K562 (cell line): ENCODE measurements at regions not wholly inside any gene's neighbourhood (a gene's known extent, or its start where the extent isn't known, plus 50 kb on each side); places are given as distances from the start of the nearest gene placed in this dataset.

Experiments
- ATAC-seq: fragments of 200-7000 bp; cut with Tn5 transposase; 3 replicates; pipeline ENCODE4 v1.9.1; 2020; ENCODE audit warnings: moderate library complexity
- BruUV-seq: library from RNA; stranded (reverse); fragments of 400-500 nt; replicated peaks from 2 replicates; lab custom pipeline; 2021; lab: Mats Ljungman, UMichigan
- CTCF ChIA-PET: fragments of 300-600 bp; formaldehyde crosslinking; extraction: SDS; loops from one replicate; lab custom pipeline; 2021; ENCODE audit warnings: low intra/inter-chr PET ratio; lab: Yijun Ruan, JAX
- POLR2A ChIA-PET: fragments of 300-600, 350-650 bp; sonication (Branson Sonifier 250); formaldehyde crosslinking; extraction: SDS; loops from one replicate; lab custom pipeline; 2021; ENCODE audit warnings: antibody characterized with exemption, inconsistent platforms; lab: Yijun Ruan, JAX
- DNase-seq, 4 experiments: peaks; one replicate each; pipeline versions ENCODE4 v3.0.0 to v3.0.0-alpha.2; 2011 to 2018; ENCODE audit warnings: low spot score in 3 of 4, mixed read lengths in 3 of 4; ENCODE audit errors: extremely low read depth in 1 of 4
- FAIRE-seq: peaks from 2 replicates; lab custom pipeline; 2011; peaks lifted over from hg19 to GRCh38; lab: Jason Lieb, UNC
- H2AFZ ChIP-seq: 2 replicates; pipeline ENCODE4 v1.6.0; 2011; ENCODE audit warnings: low read depth, low read length, control low read depth, inconsistent platforms
- H3K27ac ChIP-seq: fragments of 200-600 bp; 3 replicates; pipeline ENCODE4 v1.8.0; 2011; ENCODE audit warnings: low read depth, mild to moderate bottlenecking, control low read depth, inconsistent platforms, low read length, moderate library complexity, mixed read lengths; ENCODE audit errors: extremely low read depth
- H3K27me3 ChIP-seq, 2 experiments: fragments of 300-600 bp in 1 of 2; 2 replicates in 1 of 2; 3 replicates in 1 of 2; pipeline versions ENCODE4 v1.6.0 to v1.8.0; 2011; ENCODE audit warnings: inconsistent platforms in 2 of 2, low read length in 2 of 2, mild to moderate bottlenecking in 1 of 2, mixed read lengths in 1 of 2, moderate library complexity in 1 of 2; ENCODE audit not compliant: control insufficient read depth in 2 of 2, insufficient read depth in 2 of 2
- H3K36me3 ChIP-seq: fragments of 300-600 bp; 3 replicates; pipeline ENCODE4 v1.8.0; 2011; ENCODE audit warnings: mild to moderate bottlenecking, low read length, inconsistent platforms; ENCODE audit not compliant: control insufficient read depth, insufficient read depth
- H3K4me1 ChIP-seq, 2 experiments: fragments of 200-600 bp in 1 of 2; replicated peaks in 1 of 2; 2 replicates in 1 of 2; 3 replicates in 1 of 2; pipeline versions ENCODE4 v1.5.1 to v1.8.0; 2011; ENCODE audit warnings: inconsistent platforms in 2 of 2, low read length in 2 of 2, mild to moderate bottlenecking in 1 of 2, mixed read lengths in 1 of 2, moderate library complexity in 1 of 2; ENCODE audit not compliant: control insufficient read depth in 2 of 2, insufficient read depth in 2 of 2
- H3K4me2 ChIP-seq: 2 replicates; pipeline ENCODE4 v1.6.1; 2011; ENCODE audit warnings: low read length, control low read depth, inconsistent platforms, mixed read lengths; ENCODE audit not compliant: insufficient read depth
- H3K4me3 ChIP-seq: fragments of 200-600 bp; sonication (generic), shearing (Covaris generic); 2 replicates; pipeline ENCODE4 v1.5.1; 2016; ENCODE audit warnings: control low read depth, inconsistent platforms
- H3K79me2 ChIP-seq: fragments of 200-600 bp; 3 replicates; pipeline ENCODE4 v1.8.0; 2011; ENCODE audit warnings: low read length, inconsistent platforms; ENCODE audit not compliant: control insufficient read depth, insufficient read depth
- H3K9ac ChIP-seq, 2 experiments: 2 replicates each; pipeline versions ENCODE4 v1.6.0 to v1.6.1; 2011; ENCODE audit warnings: low read depth in 2 of 2, low read length in 2 of 2, control low read depth in 1 of 2, inconsistent platforms in 1 of 2, mild to moderate bottlenecking in 1 of 2, mixed read lengths in 1 of 2; ENCODE audit not compliant: insufficient read depth in 1 of 2
- H3K9me1 ChIP-seq: one replicate; pipeline ENCODE4 v1.6.0; 2011; ENCODE audit warnings: inconsistent platforms, mild to moderate bottlenecking, low read length, moderate library complexity; ENCODE audit not compliant: control insufficient read depth, insufficient read depth
- H3K9me3 ChIP-seq: replicated peaks from 2 replicates; pipeline ENCODE4 v1.5.1; 2011; ENCODE audit warnings: low read depth, low read length, inconsistent platforms; ENCODE audit not compliant: control insufficient read depth, insufficient read depth
- H4K20me1 ChIP-seq: replicated peaks from 2 replicates; pipeline ENCODE4 v1.6.1; 2011; ENCODE audit warnings: low read length, inconsistent platforms, mixed read lengths; ENCODE audit not compliant: control insufficient read depth, insufficient read depth
- ATF7 ChIP-seq: fragments of 450-650 bp; IDR thresholded peaks from 2 replicates; pipeline ENCODE4 v1.7.1; 2014; ENCODE audit warnings: mild to moderate bottlenecking, moderate library complexity
- CREM ChIP-seq: IDR thresholded peaks from 2 replicates; pipeline ENCODE4 v1.6.1; 2014; ENCODE audit warnings: antibody characterized with exemption, low read depth
- CUX1 ChIP-seq: fragments of 200-800 bp; sonication (Bioruptor generic); IDR thresholded peaks from 2 replicates; pipeline ENCODE4 v1.6.1; 2016; ENCODE audit warnings: missing genetic modification characterization, missing compliant biosample characterization
- ERF ChIP-seq: fragments of 450-650 bp; formaldehyde crosslinking; IDR thresholded peaks from 2 replicates; pipeline ENCODE4 v1.4.0; 2020; ENCODE audit warnings: mild to moderate bottlenecking, mixed read lengths
- HMGXB4 ChIP-seq: sonication (generic); formaldehyde crosslinking; IDR thresholded peaks from 2 replicates; pipeline ENCODE4 v1.8.1; 2023; ENCODE audit warnings: mild to moderate bottlenecking, missing genetic modification reagents
- NFE2 ChIP-seq: IDR thresholded peaks from 2 replicates; pipeline ENCODE4 v1.6.1; 2014; ENCODE audit warnings: antibody characterized with exemption, low read depth
- RERE ChIP-seq: sonication (generic); formaldehyde crosslinking; IDR thresholded peaks from 2 replicates; pipeline ENCODE4 v1.8.0; 2023; ENCODE audit warnings: missing genetic modification reagents, mild to moderate bottlenecking, borderline replicate concordance
- ZBTB34 ChIP-seq: fragments of 250-450 bp; sonication (Bioruptor Pico); IDR thresholded peaks from 2 replicates; pipeline ENCODE4 v1.8.0; 2021; ENCODE audit warnings: mild to moderate bottlenecking, moderate library complexity
- ZNF445 ChIP-seq: fragments of 250-450 bp; sonication (Bioruptor Pico); IDR thresholded peaks from 2 replicates; pipeline ENCODE4 v1.4.0; 2020; ENCODE audit warnings: low read depth, mild to moderate bottlenecking, moderate library complexity
- WGBS: fragments of 100-300 bp; shearing (Covaris generic); methylation state at CpG from one replicate; pipeline ENCODE4 v1.1.6; 2016; ENCODE audit warnings: low coverage, mixed read lengths; ENCODE audit not compliant: insufficient coverage; ENCODE audit errors: missing lambda C conversion rate; 5-methylcytosine and 5-hydroxymethylcytosine counted together
- in situ Hi-C: fragments of 300-500 bp; cut with MboI; formaldehyde crosslinking; loops from 4 replicates; pipeline ENCODE4 v1.15.0; 2018; ENCODE audit warnings: inconsistent platforms, mixed read lengths
- intact Hi-C: fragments of 100-400 bp; cut with micrococcal nuclease; formaldehyde crosslinking; loops from 2 replicates; pipeline ENCODE4 v1.14.2; 2022

- 0% methylated on average over 2 of the region's 2 CpGs for whole genome bisulfite sequencing
- H3K27ac ChIP-seq = no peak overlapping the region
- FAIRE-seq (no peak), ATAC-seq (no peak), DNase-seq (no peak)
- peaks cover 3% of the 10 kb centered on the region; the same call in 1 of the 2 replicates for H3K9me3 ChIP-seq
- H3K4me1 ChIP-seq = no peaks in the 10 kb centered on the region
- H3K9me1 ChIP-seq = no peaks in the 10 kb centered on the region
- no peak overlapping the region for H2AFZ ChIP-seq
- intact Hi-C loops = no loop called here
- no peak overlapping the region for H3K4me3 ChIP-seq
- H3K79me2 ChIP-seq = no peaks in the 10 kb centered on the region
- BruUV-seq = no TSS peak
- ChIA-PET POLR2A (no interaction called here), CTCF (no interaction called here)
- no peak overlapping the region for H3K9ac ChIP-seq
- in situ Hi-C loops = no loop called here
- no peak overlapping the region for H3K4me2 ChIP-seq
- H4K20me1 ChIP-seq = no peaks in the 10 kb centered on the region
- no peaks in the 10 kb centered on the region for H3K27me3 ChIP-seq
- H3K36me3 ChIP-seq = no peaks in the 10 kb centered on the region
- no peak for TF ChIP-seq ZNF445 (CRISPR knock-in tag)
- TF ChIP-seq CUX1 = no peak
- no peak for TF ChIP-seq CREM
- no peak for TF ChIP-seq ZBTB34 (CRISPR knock-in tag)
- no peak for TF ChIP-seq ERF (CRISPR knock-in tag)
- no peak for TF ChIP-seq HMGXB4 (CRISPR knock-in tag)
- TF ChIP-seq RERE (CRISPR knock-in tag) = no peak
- no peak for TF ChIP-seq ATF7
- no peak for TF ChIP-seq NFE2
These were observed 893.0 kb downstream of the DIPK2A start for GRCh38 chr3:144864646-144865045.
